Gastroesophageal sphincter (tissue), 4 donors: ENCODE measurements at regions not wholly inside any gene's neighbourhood (a gene's known extent, or its start where the extent isn't known, plus 50 kb on each side); places are given as distances from the start of the nearest gene placed in this dataset.

ENCODE experiments used
- ATAC-seq: fragments of 150-250 bp; one replicate; pipeline ENCODE4 v1.9.1; 2016; ENCODE audit warnings: mild to moderate bottlenecking, moderate library complexity
- H3K27ac ChIP-seq, 4 donors: fragments of 200-600 bp; sonication (generic) in 3 of 4; 1 replicate in 3 of 4; 2 replicates in 1 of 4; pipeline ENCODE4 v1.5.1; 2016 to 2019
- H3K27me3 ChIP-seq: fragments of 200-600 bp; sonication (generic); one replicate; pipeline ENCODE4 v1.5.1; 2019
- H3K36me3 ChIP-seq, 2 donors: fragments of 200-600 bp; sonication (generic); one replicate each; pipeline ENCODE4 v1.5.1; 2019; ENCODE audit warnings: control low read depth in 1 of 2
- H3K4me1 ChIP-seq, 3 donors: fragments of 200-600 bp; sonication (generic); 1 replicate in 2 of 3; 2 replicates in 1 of 3; pipeline ENCODE4 v1.5.1; 2016 to 2019; ENCODE audit warnings: control low read depth in 2 of 3
- H3K4me3 ChIP-seq, 2 donors: fragments of 200-600 bp; sonication (generic); one replicate each; pipeline ENCODE4 v1.5.1; 2019; ENCODE audit warnings: mild to moderate bottlenecking in 1 of 2, moderate library complexity in 1 of 2
- H3K9me3 ChIP-seq, 3 donors: fragments of 200-600 bp; sonication (generic); one replicate each; pipeline ENCODE4 v1.5.1; 2017 to 2019; ENCODE audit warnings: control low read depth in 2 of 3
- EP300 ChIP-seq: sonication (generic); formaldehyde crosslinking; IDR thresholded peaks from one replicate; pipeline ENCODE4 v1.6.1; 2017; ENCODE audit warnings: antibody characterized with exemption, mild to moderate bottlenecking
- POLR2A ChIP-seq, 2 donors: fragments of 450-650 bp; IDR thresholded peaks; one replicate each; pipeline ENCODE4 v1.6.1; 2017; ENCODE audit warnings: antibody characterized with exemption in 2 of 2, mild to moderate bottlenecking in 2 of 2, moderate library complexity in 1 of 2
- POLR2AphosphoS5 ChIP-seq: sonication (generic); formaldehyde crosslinking; IDR thresholded peaks from one replicate; pipeline ENCODE4 v1.6.1; 2017; ENCODE audit warnings: antibody characterized with exemption
- WGBS, 2 donors: methylation state at CpG; one replicate each; pipeline ENCODE4 v1.1.5; 2018; ENCODE audit warnings: low coverage in 1 of 2; 5-methylcytosine and 5-hydroxymethylcytosine counted together
- TF ChIP-seq, protein P1 (sequence below), 4 experiments: fragments of 200-600 bp in 2 of 4; fragments of 450-650 bp in 2 of 4; sonication (generic) in 1 of 4; IDR thresholded peaks; one replicate each; pipeline ENCODE4 v1.5.1; 2017 to 2019; ENCODE audit warnings: antibody characterized with exemption in 4 of 4, mild to moderate bottlenecking in 2 of 4, moderate library complexity in 2 of 4

- Histone ChIP-seq H3K27me3 (peaks cover 40% of the 10 kb centered on the region), H3K4me3 (no peak overlapping the region), H3K9me3 (no peaks in the 10 kb centered on the region), H3K4me1 (no peaks in the 10 kb centered on the region), H3K36me3 (no peaks in the 10 kb centered on the region), H3K27ac (no peak overlapping the region)
- 71 to 73% methylated on average over 3 of the region's 3 CpGs for WGBS, 2 donors
- TF ChIP-seq EP300: no peak
- no peak for ATAC-seq
These were observed 133.7 kb downstream of the DMRTA2 start for GRCh38 chr1:50289495-50289894.

- no peak overlapping the region for H3K4me3 ChIP-seq
- no peak overlapping the region for H3K27ac ChIP-seq
- no peaks in the 10 kb centered on the region for H3K36me3 ChIP-seq
- WGBS, 2 donors: 86 to 96% methylated on average over 4 of the region's 4 CpGs
- no peaks in the 10 kb centered on the region for H3K4me1 ChIP-seq
- H3K27me3 ChIP-seq: peaks cover 29% of the 10 kb centered on the region
- no peaks in the 10 kb centered on the region for H3K9me3 ChIP-seq
- no peak for ATAC-seq
- TF ChIP-seq POLR2AphosphoS5 (no peak), POLR2A (IDR thresholded peaks at IDR 0.05) (no peak), EP300 (no peak)
- TF ChIP-seq, protein P1, sequence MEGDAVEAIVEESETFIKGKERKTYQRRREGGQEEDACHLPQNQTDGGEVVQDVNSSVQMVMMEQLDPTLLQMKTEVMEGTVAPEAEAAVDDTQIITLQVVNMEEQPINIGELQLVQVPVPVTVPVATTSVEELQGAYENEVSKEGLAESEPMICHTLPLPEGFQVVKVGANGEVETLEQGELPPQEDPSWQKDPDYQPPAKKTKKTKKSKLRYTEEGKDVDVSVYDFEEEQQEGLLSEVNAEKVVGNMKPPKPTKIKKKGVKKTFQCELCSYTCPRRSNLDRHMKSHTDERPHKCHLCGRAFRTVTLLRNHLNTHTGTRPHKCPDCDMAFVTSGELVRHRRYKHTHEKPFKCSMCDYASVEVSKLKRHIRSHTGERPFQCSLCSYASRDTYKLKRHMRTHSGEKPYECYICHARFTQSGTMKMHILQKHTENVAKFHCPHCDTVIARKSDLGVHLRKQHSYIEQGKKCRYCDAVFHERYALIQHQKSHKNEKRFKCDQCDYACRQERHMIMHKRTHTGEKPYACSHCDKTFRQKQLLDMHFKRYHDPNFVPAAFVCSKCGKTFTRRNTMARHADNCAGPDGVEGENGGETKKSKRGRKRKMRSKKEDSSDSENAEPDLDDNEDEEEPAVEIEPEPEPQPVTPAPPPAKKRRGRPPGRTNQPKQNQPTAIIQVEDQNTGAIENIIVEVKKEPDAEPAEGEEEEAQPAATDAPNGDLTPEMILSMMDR (IDR thresholded peaks at IDR 0.05): no peak
These were observed 137.2 kb downstream of the DMRTA2 start for GRCh38 chr1:50285994-50286393.

DNA sequence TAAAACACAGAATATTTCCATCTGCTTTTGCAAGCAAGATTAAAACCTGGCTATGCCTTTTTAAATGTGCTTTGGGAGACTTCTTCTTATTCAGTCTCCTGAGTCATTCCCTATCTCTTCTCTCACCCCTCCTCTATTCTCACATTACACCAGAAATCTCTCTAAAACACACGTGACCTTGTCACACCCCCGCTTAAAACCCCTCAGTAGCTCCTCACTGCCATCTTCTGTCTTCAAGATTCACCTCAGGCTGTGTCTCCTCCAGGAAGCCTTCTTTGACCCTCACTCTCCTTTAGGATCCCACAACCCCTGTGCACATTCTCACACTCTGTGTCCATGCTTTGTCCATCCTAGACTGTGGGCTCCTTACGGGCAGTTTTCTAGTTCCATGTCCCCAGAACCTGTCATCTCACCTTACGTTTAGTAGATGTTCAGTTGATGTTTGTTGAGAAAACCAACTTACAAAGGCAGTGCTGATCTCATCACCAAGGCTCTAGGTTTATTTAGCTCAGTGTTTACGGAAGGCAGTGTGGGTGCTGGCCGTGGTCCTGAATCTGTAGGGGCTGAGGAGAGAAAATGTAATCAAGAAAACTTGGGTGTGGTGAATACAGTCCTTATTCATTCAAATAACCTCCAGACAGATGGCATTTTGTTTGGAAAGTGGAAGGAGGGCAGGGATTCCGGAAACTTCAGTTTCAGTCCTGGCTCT lies 143.5 kb downstream of the DMRTA2 start:
- Histone ChIP-seq H3K27me3 (peaks cover 32% of the 10 kb centered on the region), H3K27ac (no peak overlapping the region), H3K9me3 (no peaks in the 10 kb centered on the region), H3K4me1 (no peaks in the 10 kb centered on the region), H3K4me3 (no peak overlapping the region), H3K36me3 (no peaks in the 10 kb centered on the region)
- ATAC-seq: no peak
- 10% methylated on average over 6 to 7 of the region's 7 CpGs for WGBS, 2 donors
- TF ChIP-seq, protein P1 (IDR thresholded peaks at IDR 0.05): no peak
- TF ChIP-seq EP300: no peak
- TF ChIP-seq POLR2A (IDR thresholded peaks at IDR 0.05): no peak
- no peak for TF ChIP-seq POLR2AphosphoS5

GRCh38 chr1:50278961-50279360 lies 144.3 kb downstream of the DMRTA2 start:
- Histone ChIP-seq H3K9me3 (no peaks in the 10 kb centered on the region), H3K4me3 (no peak overlapping the region), H3K36me3 (no peaks in the 10 kb centered on the region), H3K4me1 (no peaks in the 10 kb centered on the region), H3K27me3 (peaks cover 32% of the 10 kb centered on the region), H3K27ac (no peak overlapping the region)
- 11 to 50% methylated on average over 1 to 2 of the region's 3 CpGs for WGBS, 2 donors
- ATAC-seq: no peak
- TF ChIP-seq POLR2AphosphoS5 (no peak), POLR2A (IDR thresholded peaks at IDR 0.05) (no peak), EP300 (no peak)
- TF ChIP-seq, protein P1 (IDR thresholded peaks at IDR 0.05): no peak

DNA sequence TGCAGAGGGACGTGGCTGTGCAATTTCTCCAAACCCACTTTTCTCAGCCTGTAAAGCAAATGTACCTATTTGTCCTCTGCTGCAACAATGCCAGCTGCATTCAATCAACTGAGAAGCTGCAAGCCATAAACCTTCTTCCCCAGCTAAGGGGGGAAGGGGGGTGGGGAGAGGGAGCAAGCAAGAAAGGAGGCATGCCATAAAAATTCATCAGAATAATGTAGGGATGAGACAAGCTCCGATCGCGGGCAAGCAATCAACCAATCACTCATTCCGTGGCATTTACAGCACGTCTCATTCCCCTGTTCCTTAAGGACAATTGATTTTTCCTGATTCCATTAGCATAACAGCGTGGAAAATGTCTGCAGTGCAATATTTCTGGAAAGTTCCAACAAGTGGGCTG lies 144.8 kb downstream of the DMRTA2 start:
- WGBS, 2 donors: 0 to 28% methylated on average over 2 to 7 of the region's 7 CpGs
- Histone ChIP-seq H3K27ac (no peak overlapping the region), H3K4me3 (no peak overlapping the region), H3K36me3 (no peaks in the 10 kb centered on the region), H3K4me1 (no peaks in the 10 kb centered on the region), H3K9me3 (no peaks in the 10 kb centered on the region), H3K27me3 (peaks cover 32% of the 10 kb centered on the region)
- TF ChIP-seq, protein P1 (IDR thresholded peaks at IDR 0.05): no peak
- TF ChIP-seq POLR2AphosphoS5 (no peak), EP300 (no peak), POLR2A (IDR thresholded peaks at IDR 0.05) (no peak)
- no peak for ATAC-seq
